Activated CD4-positive, alpha-beta T cell treated with anti-CD3 and anti-CD28 coated beads for 24 hours (primary cell): ENCODE measurements at regions not wholly inside any gene's neighbourhood (a gene's known extent, or its start where the extent isn't known, plus 50 kb on each side); places are given as distances from the start of the nearest gene placed in this dataset.
"Not testable (repeated sequence)": the region's sequence is repeated elsewhere in the genome, so short reads cannot be mapped to it uniquely, and the experiment has no call there.

Source experiments
- DNase-seq, 2 donors: peaks; one replicate each; pipeline ENCODE4 v3.0.0-alpha.2; 2020; ENCODE audit warnings: low read depth in 2 of 2

DNA sequence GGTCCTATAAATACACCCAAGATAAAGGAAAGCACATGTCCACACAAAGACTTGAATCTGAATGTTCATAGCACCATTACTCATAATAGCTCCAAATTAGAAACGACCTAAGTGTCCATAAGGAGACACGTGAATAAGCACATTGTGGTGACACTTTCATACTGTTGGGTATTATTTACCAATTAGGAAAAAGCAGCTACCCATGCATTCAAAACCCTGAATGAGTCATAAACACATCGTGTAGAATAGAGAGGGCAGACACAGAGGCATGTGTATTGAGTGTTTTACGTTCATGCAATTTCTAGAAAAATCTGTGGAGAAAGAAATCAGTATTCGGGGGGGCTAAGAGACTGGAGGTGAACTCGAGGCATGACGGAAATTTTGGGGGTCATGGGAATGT, 396.7 kb downstream of the THBS2 start:
- DNase-seq, result no peak

DNA sequence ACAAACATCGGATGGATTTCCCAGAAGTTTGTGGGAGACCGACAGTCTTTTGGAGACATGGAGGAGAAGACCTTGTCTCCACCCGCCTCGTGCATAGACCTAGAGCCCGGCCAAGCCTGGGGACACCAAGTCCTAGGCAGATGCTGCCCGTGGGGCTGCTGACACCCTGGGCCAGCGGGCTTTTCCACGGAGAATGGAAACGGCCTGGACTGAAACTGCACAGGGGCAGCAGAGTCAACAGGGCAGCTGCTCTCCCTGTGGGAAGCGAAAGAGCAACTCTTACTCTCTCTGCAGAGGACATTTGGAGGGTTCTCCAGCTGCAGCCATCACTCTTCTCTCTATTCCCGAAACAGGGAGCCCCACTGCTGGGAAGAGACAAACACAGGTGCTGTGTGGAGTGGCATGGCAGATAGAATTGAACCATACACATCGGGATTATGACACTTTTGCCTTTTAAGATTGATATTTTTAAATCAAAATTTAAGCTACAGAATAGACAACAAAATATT, 401.2 kb downstream of the THBS2 start:
- no peak for DNase-seq

DNA sequence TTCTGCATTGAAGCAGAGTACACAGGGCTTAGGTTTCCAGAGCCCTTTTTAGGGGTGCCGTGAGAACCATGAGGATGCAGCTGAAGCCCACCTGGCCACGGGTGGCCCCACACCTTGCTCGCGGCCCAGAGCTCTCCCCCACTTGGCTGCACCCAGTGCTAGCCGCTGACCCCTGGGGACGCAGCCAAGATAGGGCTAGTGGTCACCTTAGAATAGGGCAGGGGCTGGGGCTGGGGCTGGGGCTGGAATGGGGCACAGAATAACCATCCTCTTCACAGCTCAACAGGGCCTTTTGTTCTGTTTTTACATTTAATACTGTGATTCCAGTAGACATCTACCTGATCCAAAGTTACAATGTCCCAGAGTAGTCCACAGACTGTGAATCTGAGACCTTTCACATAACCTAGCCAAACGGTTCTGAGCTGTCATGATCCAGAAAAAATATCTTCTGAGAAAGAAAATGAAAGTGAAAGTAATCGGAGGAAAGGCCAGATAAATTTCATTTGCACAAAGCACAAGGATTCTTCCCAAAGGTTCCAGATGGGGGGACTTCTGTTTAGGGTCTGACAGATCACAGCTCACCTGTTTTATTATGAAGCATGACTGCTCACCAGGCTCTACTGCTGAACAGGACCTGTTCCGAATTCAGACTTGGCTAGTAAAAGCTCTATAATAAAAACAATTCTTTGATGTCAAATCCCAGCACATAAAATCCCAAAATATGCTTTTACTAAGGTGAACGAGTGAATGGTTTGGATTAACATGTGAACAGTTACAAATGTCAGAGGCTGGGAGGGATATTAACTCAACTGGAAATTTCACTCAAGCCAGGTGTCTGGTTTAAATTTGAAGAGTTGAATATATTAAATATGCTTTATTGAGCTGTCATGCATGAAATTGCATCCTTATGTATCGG, 401.9 kb downstream of the THBS2 start:
- DNase-seq, result no peak

DNA sequence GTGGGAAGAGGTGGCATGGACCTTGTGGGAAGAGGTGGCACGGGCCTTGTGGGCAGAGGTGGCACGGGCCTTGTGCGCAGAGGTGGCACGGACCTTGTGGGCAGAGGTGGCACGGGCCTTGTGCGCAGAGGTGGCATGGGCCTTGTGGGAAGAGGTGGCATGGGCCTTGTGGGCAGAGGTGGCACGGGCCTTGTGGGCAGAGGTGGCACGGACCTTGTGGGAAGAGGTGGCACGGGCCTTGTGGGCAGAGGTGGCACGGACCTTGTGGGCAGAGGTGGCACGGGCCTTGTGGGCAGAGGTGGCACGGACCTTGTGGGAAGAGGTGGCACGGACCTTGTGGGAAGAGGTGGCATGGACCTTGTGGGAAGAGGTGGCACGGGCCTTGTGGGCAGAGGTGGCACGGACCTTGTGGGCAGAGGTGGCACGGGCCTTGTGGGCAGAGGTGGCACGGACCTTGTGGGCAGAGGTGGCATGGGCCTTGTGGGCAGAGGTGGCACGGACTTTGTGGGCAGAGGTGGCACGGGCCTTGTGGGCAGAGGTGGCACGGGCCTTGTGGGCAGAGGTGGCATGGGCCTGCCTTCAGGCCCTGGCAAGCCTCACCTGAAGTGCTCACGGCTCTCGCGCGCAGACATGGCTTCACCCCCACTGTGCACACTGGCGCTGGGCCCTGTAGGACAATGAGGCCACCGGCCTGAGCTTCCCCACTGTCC, 403.5 kb downstream of the THBS2 start:
- DNase-seq, result not testable (repeated sequence)

DNA sequence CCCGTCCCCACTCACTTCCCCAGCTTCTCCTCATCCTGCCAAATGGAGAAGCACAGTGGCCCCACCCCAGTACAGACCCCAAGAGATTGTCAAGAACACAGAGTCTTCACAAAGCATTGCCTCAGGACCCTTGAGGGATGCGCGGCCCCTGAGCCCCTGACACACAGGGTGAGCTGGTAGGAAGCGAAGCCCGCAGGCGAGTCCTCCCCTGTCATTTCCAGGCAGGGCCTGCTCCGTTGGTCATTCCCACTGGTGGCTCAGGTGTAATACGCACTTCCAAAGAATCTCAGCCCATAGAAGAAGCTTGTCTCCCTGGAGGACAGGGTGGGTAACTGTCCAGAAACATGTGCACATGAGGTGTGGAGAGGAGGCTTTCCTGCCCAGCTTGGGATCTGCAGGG, 404.2 kb downstream of the THBS2 start:
- no peak for DNase-seq

DNA sequence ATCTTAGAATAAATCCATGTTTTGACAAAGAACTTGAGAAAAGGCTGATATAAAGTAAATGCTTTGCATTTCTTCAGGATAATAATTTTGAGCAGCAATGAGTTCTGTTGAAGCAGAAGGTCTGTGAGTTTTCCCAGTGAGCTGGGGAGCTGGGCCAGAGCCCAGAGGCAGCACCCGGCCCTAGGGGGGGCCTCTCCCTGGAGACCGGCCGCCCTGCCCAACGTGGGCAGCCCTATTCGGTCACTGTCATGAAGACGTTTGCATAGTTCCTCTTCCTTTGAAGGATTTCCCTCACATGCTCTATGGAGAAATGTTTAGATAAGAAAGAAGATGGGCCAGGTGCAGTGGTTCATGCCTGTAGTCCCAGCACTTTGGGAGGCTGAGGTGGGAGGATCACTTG, 404.8 kb downstream of the THBS2 start:
- no peak for DNase-seq

DNA sequence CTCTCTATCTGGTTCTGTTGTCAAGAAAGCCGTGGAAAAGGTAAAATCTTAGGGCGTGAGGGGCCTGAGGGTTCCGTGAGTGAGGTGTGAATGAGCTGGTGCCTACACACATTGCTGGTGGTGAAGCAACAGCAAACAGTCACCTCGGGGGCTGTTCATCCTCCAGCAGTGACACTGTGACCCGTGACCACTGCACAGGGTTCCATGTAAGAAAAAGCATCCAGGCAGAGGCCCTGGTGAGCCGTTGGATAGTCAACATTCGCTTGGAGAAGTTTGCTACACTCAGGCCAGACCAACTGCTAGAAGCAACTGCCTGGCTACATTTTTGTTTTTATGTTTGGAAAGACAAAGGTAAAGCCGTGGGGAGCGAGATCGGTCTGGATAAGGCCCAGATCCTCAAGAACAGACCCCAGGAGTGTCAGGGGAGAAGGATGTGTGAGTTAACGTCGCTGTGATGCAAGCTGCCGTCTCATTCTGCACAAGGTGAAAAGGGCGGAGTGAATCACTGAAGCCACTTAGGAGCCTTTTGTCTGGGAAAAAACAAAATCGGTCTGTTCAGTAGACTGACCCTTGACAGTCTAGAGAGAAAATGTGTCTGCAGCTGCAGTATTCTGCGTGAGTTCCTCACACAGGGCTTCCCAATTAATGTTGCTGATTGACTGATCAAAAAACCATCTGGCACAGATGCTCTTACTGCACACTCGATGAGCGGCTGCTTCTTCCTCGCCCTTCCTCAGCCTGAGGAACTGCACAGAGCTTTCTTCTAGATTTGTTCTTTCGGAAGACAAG, 404.0 kb downstream of the SMOC2 start:
- no peak for DNase-seq

DNA sequence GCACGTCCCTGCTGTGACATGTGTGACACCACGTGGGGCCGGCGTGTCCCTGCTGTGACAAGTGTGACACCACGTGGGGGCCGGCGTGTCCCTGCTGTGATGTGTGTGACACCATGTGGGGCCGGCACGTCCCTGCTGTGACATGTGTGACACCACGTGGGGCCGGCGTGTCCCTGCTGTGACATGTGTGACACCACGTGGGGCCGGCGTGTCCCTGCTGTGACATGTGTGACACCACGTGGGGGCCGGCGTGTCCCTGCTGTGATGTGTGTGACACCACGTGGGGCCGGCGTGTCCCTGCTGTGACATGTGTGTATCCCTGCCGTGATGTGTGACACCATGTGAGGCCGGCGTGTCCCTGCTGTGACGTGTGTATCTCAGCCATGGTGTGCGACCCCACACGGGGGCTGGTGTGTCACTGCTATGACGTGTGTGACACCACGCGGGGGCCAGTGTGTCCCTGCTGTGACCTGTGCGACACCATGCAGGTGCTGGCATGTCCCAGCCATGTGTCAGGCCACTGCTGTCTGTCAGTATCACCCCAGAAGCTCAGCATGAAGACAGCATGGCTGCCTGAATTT, 401.7 kb downstream of the SMOC2 start:
- DNase-seq, result not testable (repeated sequence)

DNA sequence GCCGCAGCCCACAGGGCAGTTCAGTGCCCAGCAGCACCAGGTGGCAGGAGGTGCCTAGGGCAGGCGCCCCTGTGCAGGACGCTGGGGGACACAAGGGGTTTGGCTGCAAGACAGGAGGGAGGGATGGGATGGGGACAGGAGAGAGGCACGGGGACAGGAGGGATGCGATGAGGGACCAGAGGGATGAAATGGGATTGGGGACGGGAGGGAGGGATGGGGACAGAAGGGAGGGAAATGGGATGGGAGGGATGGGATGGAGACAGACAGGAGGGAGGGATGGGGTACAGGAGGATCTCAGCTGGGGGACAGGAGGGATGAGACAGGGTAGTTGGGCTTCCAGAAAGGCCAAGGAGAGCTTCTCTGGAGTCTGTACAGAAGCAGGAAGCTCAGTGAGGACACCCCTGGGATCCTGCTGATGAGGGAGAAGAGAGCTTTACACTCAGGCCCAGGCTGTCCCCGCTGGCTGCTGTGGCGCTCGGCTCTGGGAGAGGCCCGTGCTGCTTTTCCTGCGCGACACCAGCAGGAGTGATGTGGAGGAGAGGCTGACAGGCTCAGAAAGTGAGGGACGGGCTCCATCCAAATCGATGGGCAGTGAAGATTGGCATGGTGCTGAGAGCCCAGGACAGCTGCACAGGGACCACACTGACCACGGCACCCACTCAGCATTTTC, 400.8 kb downstream of the SMOC2 start:
- no peak for DNase-seq

DNA sequence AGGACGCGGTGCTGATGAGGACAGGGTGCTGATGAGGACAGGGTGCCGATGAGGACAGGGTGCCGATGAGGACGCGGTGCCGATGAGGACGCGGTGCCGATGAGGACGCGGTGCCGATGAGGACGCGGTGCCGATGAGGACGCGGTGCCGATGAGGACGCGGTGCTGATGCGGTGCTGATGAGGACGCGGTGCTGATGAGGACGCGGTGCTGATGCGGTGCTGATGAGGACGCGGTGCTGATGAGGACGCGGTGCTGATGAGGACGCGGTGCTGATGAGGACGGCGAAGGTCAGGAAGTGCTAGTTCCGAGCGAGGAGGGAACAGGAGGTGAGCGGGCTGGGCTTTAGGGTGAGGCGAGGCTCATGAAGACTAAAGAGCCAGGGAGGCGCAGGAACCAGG, 399.9 kb downstream of the SMOC2 start:
- not testable (repeated sequence) for DNase-seq

DNA sequence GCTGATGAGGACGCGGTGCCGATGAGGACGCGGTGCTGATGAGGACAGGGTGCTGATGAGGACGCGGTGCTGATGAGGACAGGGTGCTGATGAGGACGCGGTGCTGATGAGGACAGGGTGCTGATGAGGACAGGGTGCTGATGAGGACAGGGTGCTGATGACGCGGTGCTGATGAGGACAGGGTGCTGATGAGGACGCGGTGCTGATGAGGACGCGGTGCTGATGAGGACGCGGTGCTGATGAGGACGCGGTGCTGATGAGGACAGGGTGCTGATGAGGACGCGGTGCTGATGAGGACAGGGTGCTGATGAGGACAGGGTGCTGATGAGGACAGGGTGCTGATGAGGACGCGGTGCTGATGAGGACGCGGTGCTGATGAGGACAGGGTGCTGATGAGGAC, 399.3 kb downstream of the SMOC2 start:
- DNase-seq, result not testable (repeated sequence)

DNA sequence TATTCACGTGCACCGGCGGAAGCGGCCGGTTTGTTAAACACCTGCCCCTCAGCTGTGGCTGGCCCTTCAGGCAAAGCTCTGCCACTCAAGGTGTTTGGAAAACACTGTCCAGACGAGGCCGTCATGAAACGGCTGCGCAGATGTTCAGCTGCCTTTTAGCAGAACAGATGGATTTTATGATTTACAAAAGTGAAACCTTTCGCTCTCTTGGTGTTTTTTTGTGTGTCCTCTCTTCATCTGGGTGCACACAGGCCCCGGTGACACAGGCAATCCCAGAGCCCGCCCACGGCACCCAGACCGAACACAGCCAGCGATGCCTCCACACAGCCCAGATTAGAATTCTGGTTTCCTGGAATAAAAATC, 397.0 kb downstream of the SMOC2 start:
- no peak for DNase-seq

DNA sequence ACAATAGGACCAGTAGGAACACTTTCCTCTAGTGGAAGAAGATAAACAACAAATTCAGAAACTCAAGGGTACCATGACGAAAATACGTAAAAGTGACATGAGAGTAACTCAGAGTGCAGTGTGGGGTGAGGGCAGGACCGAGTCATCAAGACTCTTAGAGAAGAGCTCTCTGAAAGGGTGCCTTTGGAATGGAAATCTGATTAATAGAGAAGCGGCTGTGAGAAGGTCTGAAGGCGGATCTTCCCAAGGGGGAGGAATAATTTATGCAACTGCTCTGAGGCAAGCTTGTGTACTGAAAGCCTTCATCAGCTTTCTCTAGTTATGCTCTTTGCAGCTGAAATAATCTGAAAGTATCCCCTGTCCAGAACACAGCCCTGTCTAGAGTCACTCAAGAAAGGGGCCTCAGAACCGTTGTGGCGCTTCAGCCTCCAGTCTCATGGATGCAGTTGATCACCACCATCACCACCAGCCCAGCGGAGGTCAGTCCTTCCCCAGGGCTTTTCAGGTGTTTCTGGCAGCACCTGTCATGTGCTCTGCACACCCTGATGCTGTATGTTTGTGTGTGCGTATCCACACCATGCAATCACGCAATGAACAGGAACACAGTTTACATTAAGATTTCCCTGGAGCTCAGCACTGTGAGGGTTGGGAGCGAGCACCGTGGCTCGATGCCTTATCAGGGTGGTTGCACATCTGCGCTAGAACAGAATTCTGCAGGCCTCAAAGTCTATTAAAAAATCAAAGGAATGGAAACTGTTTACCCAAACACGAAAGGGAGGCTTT, 396.5 kb downstream of the SMOC2 start:
- DNase-seq, result no peak

DNA sequence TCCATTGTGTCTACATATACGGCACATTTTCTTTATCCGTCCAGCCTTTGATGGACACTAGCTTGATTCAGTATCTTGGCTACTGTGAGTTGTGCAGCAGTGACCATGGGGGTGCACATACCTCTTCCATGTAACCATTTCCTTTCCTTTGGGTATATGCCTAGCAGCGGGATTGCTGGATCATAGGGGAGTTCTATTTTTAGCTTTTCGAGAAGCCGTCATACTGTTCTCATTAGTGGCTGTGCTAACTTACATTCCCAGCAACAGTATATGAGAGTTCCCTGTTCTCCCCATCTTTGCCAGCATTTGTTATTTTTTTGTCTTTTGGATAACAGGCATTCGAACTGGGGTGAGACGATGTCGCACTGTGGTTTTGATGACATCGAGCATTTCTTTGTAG, 395.0 kb downstream of the SMOC2 start:
- DNase-seq, result no peak

DNA sequence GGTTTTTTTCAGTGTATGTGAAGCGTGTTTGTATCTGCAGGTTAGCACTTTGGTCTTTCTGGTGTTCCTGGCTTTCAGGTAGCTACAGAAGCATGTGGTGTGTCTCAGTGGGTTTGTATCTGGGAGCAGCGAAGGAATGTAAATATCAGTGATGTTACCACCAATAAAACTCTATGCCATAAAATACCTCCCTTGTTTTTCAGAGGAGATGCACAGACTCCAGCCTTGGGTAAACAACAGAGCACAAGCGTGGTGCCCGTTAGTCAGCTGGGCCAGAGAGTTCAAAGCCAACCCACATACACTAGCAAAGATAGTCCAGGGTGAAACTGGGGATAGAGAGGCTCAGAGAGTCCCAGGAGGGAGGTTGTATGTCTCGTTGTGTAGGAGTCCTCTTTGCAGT, 393.8 kb downstream of the SMOC2 start:
- no peak for DNase-seq

DNA sequence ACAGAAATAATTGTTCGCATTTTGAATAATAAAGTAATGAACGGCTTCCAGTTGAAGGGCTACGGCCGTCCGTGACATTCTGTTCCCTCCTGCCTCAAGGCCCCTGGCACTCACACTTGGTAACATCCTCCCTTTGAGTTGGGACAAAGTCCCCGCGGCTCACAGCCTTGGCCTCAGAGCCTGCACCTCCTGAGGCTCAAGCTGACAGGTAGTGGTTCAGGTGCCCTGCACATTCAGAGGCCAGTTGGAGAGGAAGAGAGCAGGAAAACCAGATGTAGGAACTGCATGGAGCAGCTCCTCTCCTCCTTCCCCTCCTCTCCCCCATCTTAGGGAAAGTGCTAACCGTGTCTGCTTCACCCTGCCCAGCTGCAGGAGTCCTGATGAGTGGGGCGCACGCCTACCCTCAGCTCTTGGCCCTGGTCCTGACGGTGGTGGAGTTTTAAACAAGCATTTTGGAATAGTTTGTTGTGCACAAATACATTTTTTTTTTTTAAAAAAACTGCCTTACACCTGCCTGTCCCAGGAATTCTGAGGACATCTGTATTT, 393.1 kb downstream of the SMOC2 start:
- DNase-seq, result no peak

DNA sequence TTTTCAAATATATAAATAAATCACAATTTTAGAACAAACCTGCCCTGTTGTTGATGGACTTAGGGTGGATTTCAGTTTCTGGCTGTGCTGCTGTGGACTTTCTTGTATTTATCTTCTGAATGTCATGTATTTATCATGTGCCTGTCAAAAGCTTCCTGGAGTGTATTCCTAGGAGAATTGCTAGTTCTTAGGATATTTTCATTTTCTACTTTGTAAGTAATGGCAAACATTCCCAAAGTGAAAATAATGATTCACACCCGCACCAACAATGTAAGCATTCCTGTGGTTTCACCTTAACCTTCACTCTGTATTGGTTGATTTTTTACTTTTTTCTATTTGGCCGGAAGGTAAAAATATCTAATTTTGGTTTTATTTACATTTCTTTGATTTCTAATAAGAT, 387.8 kb downstream of the SMOC2 start:
- DNase-seq, result no peak

DNA sequence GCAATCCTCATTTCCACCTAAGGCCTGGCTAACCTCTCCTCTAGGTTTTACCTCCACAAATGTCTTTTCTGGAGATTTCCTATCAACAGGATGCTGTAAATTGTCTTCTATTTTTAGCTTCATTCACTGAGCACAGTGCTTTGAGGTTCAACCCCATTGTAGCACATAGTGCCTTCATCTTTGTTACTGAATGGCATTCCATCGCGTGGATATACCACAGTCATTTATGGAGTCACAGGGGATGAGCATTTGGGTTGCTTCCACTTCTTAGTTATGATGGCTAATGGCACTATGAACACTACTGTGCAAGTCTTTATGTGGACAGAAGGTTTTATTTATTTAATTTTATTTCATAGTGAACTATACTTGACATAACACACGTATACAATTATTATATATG, 387.1 kb downstream of the SMOC2 start:
- DNase-seq, result no peak

DNA sequence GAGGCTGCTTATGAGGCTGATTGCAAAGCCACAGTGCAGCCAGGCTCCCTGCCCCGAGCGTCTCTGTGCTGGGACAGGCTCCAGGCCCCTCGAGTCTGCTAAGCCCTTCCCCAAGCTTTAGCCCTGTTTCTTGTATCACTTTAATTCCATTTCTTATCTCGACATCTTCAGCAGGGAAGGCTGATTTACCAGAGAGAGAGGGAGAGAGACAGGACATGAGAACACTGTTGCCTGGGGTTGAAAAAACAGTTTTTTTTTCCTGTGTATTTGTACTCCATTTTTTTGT, 386.5 kb downstream of the SMOC2 start:
- DNase-seq, result no peak
